Calu3 (cell line): ENCODE measurements at regions not wholly inside any gene's neighbourhood (a gene's known extent, or its start where the extent isn't known, plus 50 kb on each side); places are given as distances from the start of the nearest gene placed in this dataset.

Source experiments
- BruUV-seq: library from RNA; stranded (reverse); fragments of 400-500 nt; replicated peaks from 2 replicates; lab custom pipeline; 2021; lab: Mats Ljungman, UMichigan
- CTCF ChIA-PET: fragments of 300-600 bp; sonication (Branson Sonifier 250); formaldehyde crosslinking; loops from one replicate; lab custom pipeline; 2022; ENCODE audit warnings: antibody characterized with exemption; lab: Charles Lee
- DNase-seq: peaks from one replicate; pipeline ENCODE4 v3.0.0; 2022
- H3K27ac Mint-ChIP-seq: one replicate; pipeline ENCODE4 v1.8.0; 2022; ENCODE audit warnings: mixed read lengths; ENCODE audit not compliant: unreplicated experiment
- H3K27me3 Mint-ChIP-seq: one replicate; pipeline ENCODE4 v1.8.0; 2022; ENCODE audit warnings: mixed read lengths; ENCODE audit not compliant: unreplicated experiment
- H3K36me3 Mint-ChIP-seq: one replicate; pipeline ENCODE4 v1.8.0; 2022; ENCODE audit warnings: mild to moderate bottlenecking, moderate library complexity, mixed read lengths; ENCODE audit not compliant: insufficient read depth, unreplicated experiment
- H3K4me1 Mint-ChIP-seq: one replicate; pipeline ENCODE4 v1.8.0; 2022; ENCODE audit warnings: mild to moderate bottlenecking, low read depth, mixed read lengths; ENCODE audit not compliant: unreplicated experiment
- H3K4me3 Mint-ChIP-seq: one replicate; pipeline ENCODE4 v1.8.0; 2022; ENCODE audit warnings: mild to moderate bottlenecking, low read depth, moderate library complexity, mixed read lengths; ENCODE audit not compliant: unreplicated experiment
- H3K9me3 Mint-ChIP-seq: one replicate; pipeline ENCODE4 v1.8.0; 2022; ENCODE audit warnings: low read depth, mixed read lengths; ENCODE audit not compliant: unreplicated experiment
- CTCF ChIP-seq: fragments of 200-600 bp; IDR thresholded peaks from one replicate; pipeline ENCODE4 v1.8.0; 2022; ENCODE audit warnings: antibody characterized with exemption; ENCODE audit not compliant: unreplicated experiment
- intact Hi-C: fragments of 100-400 bp; cut with micrococcal nuclease; formaldehyde crosslinking; loops from one replicate; pipeline ENCODE4 v1.10.0; 2022; ENCODE audit not compliant: unreplicated experiment

- no TSS peak for BruUV-seq
- Mint-ChIP-seq H3K4me3 (no peak overlapping the region), H3K4me1 (no peaks in the 10 kb centered on the region), H3K27ac (no peak overlapping the region), H3K27me3 (no peaks in the 10 kb centered on the region), H3K36me3 (no peaks in the 10 kb centered on the region), H3K9me3 (peaks cover 10% of the 10 kb centered on the region)
- TF ChIP-seq CTCF: no peak
- intact Hi-C loops: no loop called here
- CTCF ChIA-PET: no interaction called here
- DNase-seq: no peak
Observed at GRCh38 chr5:2251298-2251697, 368.6 kb upstream of the IRX4 start.

- no peak for DNase-seq
- no peak overlapping the region for H3K4me3 Mint-ChIP-seq
- BruUV-seq: no TSS peak
- CTCF ChIA-PET: no interaction called here
- no peaks in the 10 kb centered on the region for H3K36me3 Mint-ChIP-seq
- H3K4me1 Mint-ChIP-seq: no peaks in the 10 kb centered on the region
- no peaks in the 10 kb centered on the region for H3K27me3 Mint-ChIP-seq
- intact Hi-C loops: no loop called here
- peaks cover 3% of the 10 kb centered on the region for H3K9me3 Mint-ChIP-seq
- H3K27ac Mint-ChIP-seq: no peak overlapping the region
- no peak for TF ChIP-seq CTCF
Observed at GRCh38 chr5:2250365-2250950, 367.7 kb upstream of the IRX4 start.

GRCh38 chr5:2249442-2249841 is 366.7 kb upstream of the IRX4 start:
- H3K9me3 Mint-ChIP-seq: peaks cover 6% of the 10 kb centered on the region
- CTCF ChIA-PET: no interaction called here
- H3K27me3 Mint-ChIP-seq: no peaks in the 10 kb centered on the region
- no peak overlapping the region for H3K4me3 Mint-ChIP-seq
- H3K36me3 Mint-ChIP-seq: no peaks in the 10 kb centered on the region
- no peak overlapping the region for H3K27ac Mint-ChIP-seq
- intact Hi-C loops: no loop called here
- no peak for DNase-seq
- TF ChIP-seq CTCF: no peak
- no TSS peak for BruUV-seq
- H3K4me1 Mint-ChIP-seq: no peaks in the 10 kb centered on the region

DNA sequence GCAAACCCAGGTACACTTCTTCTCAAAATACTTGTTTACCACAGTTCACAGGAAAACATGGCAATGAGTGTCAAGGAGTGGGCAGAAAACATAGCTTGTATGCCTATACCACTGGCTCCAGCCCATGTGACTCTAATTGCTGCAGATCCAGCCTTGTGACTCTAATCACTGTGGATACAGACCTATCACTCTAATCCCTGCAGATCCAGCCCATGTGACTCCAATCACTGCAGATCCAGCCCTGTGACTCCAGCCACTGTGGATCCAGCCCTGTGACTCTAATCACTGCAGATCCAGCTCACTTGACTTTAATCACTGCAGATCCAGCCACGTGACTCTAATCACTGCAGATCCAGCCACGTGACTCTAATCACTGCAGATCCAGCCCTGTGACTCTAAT is 366.3 kb upstream of the IRX4 start:
- no peak overlapping the region for H3K27ac Mint-ChIP-seq
- BruUV-seq: no TSS peak
- CTCF ChIA-PET: no interaction called here
- H3K9me3 Mint-ChIP-seq: peaks cover 6% of the 10 kb centered on the region
- TF ChIP-seq CTCF: no peak
- no peak for DNase-seq
- H3K27me3 Mint-ChIP-seq: no peaks in the 10 kb centered on the region
- no peak overlapping the region for H3K4me3 Mint-ChIP-seq
- intact Hi-C loops: no loop called here
- H3K4me1 Mint-ChIP-seq: no peaks in the 10 kb centered on the region
- no peaks in the 10 kb centered on the region for H3K36me3 Mint-ChIP-seq
